Hematopoietic multipotent progenitor cell treated with erythropoietin and hydrocortisone succinate and interleukin-3 and kit ligand, for 6 days (in vitro differentiated cells): ENCODE measurements at regions not wholly inside any gene's neighbourhood (a gene's known extent, or its start where the extent isn't known, plus 50 kb on each side); places are given as distances from the start of the nearest gene placed in this dataset.

Experiments used
- DNase-seq: peaks from one replicate; pipeline ENCODE4 v3.0.0-alpha.2; 2015

DNA sequence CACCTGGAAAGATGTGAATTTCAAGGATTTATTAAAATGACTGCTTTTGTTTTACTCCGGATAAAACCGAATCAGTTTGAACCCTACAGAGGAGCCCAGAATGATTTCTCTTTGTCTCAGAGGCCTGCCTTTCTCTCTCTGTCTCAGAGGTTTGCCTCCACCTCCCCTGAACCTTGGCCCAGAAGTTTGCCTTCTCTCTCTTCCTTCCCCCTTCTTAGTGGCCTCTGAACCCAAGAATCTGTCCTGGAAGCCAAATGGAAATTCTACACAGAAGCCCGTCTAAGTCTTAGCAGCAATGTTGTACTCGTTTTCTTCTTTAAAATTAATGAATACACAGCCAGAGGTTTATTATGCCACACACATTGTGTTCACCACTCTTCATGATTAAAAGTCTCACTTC lies 200.7 kb downstream of the SOCS6 start:
- DNase-seq = no peak

DNA sequence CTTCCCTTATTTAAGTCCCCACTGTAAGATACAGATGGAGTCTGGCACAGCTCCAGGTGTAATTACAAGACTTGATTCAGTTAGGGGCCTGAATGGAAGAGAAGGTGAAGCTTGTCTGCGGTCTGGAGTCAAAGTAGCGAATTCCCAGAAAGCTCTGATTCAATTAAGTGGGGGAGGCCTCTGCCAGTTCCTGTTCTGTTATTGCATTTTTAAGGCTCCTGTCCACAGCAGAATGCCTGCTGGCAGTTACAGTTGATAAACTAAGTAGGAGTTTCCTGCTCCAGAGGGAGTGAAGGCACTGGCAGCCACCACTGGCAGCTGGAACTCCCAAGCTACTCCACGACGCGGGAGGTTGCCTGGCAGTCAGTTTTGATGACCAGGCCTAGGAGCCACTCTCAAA lies 181.1 kb downstream of the SOCS6 start:
- DNase-seq = no peak

DNA sequence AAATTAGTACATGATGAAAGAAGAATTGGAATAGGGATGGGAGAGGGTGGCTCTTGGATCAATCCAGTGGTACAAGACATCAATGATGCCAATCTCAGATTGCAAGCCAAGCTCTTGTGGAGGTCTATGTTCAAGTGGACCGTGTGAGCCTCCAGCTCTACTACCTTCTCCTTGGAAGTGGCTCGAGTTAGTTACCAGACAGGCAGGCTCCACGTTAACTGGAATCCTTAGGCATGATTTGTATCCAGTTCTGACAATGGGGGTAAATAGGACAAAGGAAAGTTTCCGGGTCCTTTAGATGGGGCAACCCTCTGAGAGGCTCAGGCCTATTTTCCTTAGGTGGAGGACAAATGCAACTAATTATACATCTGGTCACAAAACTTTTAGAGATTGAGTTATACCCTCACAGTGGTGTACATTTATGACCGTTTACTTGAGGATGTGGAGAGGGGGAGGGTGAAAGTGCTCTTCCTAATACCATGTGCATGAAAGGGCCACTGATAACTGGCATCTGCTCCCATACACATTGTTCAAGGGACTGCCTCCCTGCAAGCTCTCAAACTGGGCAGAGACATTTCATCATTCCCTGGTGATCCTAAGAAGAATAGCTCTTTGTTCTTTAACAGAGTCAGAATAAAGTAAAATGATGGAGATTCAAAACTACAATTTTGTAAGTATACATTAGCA lies 180.2 kb downstream of the SOCS6 start:
- DNase-seq = no peak

DNA sequence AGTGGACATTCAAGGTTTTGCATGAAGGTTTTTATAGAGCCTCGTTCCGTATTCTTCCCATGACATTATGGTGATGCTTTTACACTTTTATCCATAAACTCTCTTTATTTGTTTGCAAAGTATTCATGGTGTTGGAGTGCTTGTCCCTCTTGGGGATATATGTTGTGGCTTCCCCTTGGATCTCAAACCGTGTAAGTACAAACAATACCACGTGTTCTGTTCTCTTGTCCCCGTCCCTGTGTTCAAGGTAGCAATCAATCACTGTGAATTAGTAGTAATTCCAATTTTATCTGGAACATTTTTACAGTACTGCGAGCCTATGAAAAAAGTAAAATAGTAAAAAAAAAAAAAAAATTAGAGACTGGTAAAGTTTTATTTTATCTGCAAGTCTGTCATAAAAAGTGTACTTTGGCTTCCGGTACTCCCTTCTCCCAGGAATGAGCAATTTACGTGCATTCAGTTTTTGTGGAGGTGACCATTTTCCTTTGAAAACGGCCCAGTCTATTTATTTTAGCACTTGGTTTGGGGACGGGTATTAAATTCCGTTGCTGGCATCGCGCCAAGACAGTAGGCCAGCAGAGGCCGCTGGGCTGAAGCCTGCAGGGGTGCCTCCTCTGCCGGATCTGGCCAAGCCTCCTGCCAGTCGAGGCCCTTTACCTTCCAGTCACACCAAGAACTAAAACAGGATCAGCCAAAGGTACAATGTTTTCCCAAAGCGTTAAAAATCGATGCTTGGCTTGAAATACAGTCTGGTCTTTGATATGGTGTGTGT lies 175.7 kb downstream of the SOCS6 start:
- DNase-seq = peak; percentile 93

DNA sequence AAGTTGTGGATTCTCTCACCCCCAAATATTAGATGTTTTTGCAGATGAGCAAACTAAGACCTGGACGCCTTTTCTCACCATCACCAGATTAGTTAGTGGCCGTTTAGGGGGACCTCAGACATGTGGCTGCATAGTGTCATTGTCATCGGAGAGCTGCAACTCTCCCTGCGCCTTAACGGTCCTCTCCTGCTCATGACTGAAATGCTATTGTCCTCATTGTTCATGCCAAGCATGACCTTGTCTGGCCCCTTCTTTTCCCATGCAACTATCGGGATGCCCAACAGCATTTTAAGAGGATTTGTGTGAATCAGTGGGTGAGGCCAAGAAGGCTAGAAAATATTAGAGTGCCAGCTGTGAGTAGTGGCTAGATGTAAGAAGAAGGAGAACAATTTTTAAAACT lies 174.2 kb downstream of the SOCS6 start:
- no peak for DNase-seq

DNA sequence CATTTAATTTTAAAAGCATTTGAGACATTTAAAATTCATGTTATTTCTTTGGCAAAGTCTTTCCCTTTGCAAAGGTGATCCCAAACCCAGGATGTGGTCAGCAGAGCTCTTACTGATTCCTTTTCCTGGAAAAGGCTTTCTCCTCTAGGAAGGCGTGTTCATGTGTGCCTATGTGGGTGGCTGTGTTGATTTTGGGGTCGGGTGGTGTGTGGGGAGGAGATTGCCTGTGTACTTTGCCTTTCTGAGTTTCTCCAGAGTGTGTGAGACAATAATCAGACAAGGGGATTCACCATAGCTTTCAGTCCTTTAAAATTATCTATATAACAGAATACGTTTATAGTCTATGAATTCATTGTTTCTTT lies 173.2 kb downstream of the SOCS6 start:
- DNase-seq = no peak

DNA sequence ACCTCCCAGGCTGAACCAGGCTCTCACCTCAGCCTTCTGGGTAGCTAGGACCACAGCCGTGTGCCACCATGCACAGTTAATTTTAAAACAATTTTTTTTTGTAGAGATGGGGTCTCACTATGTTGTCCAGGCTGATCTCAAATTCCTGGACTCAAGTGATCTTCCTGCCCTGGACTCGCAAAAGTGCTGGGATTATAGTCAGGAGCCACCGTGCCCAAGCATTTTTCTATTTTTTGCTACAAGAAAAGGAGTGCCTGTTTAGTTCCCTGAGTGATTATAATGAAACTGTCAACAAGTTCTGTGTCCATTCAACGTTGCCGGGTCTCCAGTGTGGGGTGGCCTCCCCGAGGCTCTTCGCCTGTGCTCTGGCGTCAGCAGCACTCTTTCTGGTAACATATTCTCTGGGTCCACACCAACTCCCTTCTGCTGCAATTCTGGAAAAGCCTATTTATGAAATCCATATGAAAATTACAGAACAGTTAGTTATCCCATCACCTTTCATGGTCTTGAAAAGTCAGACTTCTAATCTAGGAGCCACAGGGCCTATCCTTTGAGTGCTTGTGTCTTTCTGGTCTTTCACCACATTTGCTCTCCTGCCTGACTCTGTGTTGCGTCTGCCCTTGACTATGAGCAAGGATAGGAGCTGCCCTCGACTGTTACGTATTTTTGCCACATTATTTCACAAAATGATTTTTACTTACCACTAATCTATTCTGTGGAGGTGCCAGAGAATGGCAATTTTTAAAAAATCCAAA lies 172.7 kb downstream of the SOCS6 start:
- peak; percentile 17 for DNase-seq

DNA sequence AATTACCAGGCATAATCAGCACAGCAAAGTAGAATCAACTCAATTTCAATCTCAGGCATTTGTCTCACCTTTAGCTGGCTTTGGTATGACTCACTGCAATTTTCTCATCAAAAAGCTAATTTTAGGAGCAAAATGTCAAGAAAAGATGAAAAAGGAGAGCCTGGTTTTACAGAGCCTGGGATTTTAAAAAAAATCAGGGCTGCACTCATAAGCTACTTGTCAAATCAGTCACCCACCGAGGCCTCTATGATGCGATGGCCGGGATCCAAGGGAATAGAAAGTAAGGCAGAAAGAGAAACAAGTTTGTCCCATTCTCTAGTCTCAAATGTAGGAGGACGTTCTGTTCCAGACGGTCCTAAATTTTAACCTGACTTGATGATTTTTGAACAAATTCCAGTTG lies 170.9 kb downstream of the SOCS6 start:
- DNase-seq = no peak

DNA sequence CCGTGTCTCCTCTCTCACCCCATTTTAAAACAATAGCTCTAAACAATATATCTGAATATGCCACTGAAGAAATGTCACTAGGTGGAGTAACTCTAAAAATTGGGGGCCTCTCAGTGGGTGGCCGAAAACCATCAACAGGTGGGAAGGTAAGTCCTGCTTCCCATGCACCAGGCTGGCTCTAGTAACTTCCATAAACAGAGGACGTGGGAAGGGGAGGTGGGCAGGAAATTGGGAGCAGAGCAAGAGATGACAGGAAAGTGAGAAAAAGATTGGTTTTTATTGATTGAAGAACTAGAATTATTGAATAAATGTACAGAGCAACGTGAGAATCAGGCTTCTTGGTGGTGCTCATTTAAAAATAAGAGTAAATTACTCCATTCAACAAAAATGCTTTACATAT lies 170.4 kb downstream of the SOCS6 start:
- no peak for DNase-seq

DNA sequence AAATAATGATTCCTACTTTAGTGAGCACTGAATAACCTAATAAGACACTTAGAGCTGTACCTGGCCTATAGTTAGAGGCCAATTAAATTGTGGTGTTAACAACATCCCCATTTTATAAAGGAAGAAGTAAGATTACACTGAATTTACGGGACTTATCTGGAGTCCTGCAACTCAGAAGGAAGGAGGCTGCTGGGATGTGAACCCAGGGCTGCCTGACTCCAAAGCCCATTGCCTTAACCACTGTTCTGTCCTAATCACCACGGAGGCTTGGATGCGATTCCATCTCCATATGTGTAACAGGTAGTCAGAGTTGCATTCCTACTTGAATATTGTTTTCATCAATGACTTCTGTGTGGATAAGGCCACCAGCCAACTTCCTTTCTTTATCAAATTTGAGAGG lies 168.9 kb downstream of the SOCS6 start:
- DNase-seq = no peak

DNA sequence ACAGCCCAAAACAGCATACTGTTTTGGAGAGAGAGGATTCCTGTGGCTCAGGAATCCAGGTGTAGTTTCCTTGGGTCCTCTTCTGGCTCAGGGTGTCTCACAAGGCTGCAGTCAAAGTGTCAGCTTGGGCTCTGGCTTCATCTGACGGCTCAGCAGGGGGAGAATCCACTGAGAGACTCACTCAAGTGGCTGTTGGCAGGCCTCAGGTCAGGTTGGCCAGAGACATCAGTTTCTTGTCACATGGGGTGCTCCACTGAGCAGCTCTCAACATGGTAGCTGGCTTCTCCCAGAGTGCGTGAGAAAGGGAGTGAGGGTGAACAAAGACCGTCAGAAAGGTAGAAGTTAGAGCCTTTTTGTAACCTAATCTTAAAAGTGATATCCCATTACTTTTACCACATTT lies 168.4 kb downstream of the SOCS6 start:
- no peak for DNase-seq

DNA sequence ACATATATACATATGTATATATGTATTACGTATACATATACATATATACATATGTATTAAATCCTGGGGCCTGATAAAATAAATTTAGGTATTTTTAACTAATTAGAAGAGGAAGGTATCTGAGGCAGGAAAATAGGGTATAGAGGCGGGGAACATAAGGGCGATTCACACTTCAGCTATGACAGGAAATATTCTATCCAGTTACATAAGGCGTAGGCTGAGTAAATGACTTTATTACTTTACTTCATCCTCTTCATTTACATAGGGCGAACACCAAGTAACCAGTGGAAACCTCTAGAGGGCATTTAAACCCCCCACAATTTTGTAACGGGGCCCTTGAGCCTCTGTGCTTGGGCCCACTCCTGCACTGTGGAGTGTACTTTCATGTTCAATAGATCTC lies 167.5 kb downstream of the SOCS6 start:
- DNase-seq = no peak

DNA sequence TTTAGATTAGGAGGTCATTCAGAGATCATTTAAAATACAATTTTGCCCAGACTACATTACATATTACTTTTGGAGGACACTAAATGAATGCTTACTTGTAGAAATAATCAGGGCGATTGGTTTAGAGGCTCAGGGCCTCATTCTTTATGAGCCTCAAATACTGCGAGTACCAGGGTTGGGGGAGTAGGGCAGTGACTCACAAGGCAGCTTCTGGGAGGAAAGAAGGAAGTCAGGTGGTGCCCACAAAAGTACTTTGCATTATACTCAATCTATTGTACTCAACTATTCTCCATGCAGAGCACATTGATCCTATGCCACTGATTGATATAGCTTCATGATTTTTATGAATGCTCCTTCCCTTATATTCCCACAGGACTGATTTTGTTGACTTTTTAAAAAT lies 166.9 kb downstream of the SOCS6 start:
- no peak for DNase-seq

DNA sequence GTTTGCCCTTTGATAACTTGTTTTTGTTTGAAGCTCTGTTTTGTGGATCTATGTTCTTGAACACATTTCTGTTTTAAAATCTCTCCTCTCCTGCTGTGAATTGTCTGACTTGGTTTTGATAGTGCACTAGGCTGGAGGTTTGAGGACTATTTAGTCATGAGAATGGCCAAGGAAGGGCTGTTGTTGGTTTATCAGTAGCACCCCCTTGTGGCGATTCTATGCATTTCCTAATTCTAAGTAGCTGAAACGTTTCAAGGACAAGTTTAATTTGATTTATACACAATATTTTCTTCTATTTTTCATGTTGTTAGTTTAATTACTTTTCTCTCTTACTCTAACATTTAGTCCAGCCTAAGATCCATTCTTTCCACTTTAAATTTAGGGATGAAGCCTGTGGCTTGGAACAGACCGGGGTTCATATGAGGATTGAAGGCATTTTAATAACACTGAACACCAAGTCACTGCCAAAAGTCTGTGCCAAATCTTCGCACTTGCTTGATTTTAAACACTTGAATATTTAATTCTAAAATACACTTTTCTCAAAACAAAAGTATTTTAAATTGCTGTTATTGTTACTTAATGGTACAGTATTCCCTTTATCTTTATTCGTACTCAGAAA lies 166.0 kb downstream of the SOCS6 start:
- peak; percentile 88 for DNase-seq

DNA sequence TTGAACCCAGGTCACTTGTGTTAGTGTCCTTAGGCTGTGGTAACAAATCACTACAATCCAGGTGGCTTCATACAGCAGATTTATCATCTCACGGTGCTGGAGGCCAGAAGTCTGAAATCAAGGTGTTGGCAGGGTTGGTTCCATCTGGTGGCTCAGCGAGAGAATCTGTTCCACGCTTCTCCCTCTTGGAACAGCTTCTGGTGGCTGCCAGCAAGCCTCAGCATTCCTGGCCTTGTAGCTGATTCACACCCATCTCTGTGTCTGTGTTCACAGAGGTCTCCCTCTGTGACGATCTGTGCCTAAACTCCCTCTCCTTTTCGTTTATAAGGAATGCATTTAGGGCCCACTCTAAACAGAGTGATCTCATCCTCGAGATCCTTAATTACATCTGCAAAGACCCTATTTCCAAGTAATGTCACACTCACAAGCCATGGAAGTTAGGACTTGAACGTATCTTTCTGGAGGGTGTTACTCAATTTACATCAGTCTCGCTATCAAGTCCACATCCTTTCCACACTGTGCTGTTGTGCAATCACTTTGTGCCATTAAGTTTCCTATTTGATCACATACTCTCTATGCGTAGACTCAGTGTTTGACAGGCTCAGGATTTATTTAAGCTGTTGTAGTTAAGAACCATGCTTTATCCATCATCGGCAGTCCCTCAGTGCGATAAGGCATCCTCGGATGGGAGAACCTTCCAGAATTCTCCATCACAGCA lies 164.4 kb downstream of the SOCS6 start:
- DNase-seq = peak; percentile 37

DNA sequence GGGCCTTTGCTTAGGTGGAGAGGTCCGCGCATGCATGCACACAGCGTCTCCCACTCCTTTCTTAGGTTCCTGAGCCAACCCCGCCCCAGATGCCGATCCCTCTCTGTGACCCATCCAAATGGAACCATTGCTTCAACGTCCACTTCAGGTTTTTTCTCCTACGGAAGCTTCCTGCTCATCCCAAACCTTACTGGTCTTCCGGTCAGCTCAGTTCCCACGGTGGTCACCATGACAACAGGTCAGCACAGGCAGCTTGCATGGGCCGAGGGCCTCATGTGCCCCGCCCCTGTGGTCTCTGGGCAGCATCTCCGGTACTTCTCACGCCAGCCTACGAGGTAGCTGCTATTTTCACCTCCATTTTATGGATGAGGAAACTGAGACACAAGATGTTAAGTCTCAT lies 163.7 kb downstream of the SOCS6 start:
- no peak for DNase-seq

DNA sequence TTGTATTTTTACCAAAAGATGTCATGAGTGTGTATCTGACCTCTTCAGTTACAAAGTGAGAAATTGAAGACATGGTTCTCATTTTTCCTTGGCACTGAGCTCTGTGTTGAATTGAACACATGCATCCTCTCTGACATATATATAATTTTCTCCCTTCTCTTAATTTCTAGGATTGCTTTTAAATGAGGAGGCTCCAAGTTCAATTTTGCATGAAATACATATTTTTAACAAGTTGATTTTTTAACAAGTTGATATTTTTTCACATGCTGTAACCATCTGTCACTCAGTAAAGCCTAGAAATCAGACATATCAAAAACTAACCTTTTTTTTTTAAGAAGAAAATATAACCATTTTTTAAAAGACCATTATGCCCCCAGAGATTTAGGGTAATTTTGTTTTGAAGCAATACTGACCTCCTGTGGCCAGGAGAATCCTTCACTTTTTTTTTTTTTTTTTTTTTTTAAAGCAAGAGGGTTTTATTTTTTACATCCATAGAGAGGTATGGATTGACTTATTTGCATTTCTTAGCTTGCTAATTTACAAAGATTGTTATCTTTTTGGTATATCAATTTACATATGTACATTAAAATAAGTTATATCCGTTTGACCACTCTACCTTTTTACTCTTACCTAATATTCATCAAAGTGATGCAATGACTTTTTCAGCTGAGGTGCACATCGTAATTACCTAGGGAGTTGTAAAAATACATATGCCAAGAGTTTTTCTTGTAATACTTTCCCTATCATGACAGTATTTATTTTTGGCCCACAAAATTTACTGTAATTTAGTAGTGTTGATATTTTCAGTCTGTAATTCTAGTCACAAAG lies 161.8 kb downstream of the SOCS6 start:
- DNase-seq = peak; percentile 30

DNA sequence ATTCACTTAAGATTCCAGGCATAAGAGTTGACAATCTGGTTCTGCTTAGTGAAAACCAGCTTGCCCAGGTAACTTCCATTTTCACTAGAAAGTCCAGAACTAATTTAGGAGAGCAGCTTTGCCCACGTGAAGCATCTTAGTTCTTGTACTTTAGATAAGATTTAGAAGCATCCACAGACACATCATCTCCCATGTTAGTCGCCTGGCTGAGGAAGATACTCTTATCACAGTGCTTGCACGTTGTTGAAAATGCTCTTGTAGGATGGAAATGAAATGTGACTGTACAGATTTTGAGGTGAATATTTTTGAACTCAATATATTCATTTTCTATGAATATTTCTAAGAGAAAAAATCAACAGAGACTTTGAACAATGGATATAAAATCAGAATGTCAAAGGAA lies 159.7 kb downstream of the SOCS6 start:
- peak; percentile 61 for DNase-seq

DNA sequence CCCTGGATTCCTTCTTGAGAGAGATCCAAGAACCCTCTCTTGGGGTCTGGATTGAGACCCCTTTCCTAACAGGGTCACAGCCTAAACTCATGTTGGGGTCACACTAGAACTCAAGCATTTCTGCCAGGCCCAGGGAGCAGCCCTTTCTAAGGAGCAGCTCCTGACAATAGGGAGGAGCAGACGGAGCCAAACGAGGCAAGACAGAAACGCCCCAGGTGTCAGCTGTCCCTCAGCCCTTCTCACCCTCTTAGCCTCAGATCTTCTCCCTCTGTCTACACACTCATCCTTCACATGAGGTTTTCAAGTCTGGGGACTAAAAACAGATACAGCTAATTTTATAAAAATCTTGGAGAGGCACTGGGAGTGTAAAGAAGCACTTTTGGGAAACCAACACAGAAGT lies 157.2 kb downstream of the SOCS6 start:
- DNase-seq = no peak

DNA sequence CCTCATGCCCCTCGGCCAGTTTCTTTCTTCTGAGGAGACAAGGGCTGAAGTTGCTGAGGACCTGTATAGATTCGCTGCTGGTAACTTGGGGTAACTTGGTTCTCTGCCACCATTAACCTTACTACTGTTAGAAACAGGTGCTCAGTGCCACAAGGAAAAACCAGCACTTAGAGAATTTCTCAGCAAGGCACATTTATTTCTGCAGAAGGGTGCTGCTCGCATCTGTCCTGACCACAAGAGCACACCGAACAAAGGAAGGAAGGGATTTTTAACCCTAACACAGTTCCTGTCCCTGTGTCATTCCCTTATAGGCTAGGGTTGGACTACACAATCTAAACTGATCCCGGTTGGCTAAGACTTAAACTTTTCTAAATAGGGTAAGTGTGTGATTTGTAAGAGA lies 154.1 kb downstream of the SOCS6 start:
- peak; percentile 21 for DNase-seq

DNA sequence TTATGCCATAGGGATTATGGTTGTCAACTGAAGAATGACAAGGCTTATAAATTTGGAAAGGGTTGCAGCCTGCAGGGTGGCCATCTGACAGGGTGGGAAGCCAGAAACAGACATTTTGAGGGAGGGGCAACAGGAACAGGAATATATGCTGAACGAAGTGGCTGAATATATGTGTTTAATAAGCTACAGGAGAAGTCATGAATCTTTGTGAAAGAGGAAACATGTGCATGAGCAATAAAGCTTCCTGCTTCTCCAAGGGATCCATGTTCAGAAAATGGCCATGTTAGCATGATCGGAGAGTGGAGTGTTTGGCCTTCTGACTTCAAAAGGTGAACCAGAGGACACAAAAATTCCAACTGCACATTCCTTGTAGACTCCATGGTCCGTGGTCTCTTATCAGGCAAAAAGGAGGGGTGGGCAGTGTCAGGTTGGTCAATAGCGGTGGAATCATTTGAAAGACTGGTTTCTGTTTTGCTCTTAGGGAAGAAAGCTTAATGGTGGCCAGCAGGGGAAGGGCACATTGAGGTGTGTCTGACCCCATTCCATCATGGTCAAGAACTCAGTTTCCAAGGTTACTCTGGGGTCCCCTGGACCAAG lies 144.1 kb downstream of the SOCS6 start:
- no peak for DNase-seq

DNA sequence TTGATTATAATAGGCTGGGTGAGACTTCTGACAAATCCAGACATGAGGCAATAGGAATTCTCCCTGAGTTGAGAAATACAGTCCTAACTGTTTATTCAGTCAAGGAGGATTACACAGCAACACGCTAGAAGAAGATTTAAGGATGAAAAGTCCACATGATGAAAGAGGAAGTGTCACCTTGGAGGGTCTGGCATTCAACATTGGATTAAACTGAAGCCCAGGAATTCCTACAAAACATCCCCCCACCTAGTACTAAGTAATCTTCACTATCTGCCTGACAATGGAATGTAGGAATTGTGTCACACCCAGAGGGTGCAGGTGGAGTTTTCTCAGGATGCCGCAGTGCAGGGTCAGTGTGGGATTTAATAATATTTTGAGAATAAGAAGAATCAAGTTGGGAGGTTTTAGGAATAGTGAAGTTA lies 142.4 kb downstream of the SOCS6 start:
- no peak for DNase-seq
